ENCODE measurements at regions not wholly inside any gene's neighbourhood (a gene's known extent, or its start where the extent isn't known, plus 50 kb on each side); places are given as distances from the start of the nearest gene placed in this dataset.
"Not testable (repeated sequence)": the region's sequence is repeated elsewhere in the genome, so short reads cannot be mapped to it uniquely, and the experiment has no call there.

DNA sequence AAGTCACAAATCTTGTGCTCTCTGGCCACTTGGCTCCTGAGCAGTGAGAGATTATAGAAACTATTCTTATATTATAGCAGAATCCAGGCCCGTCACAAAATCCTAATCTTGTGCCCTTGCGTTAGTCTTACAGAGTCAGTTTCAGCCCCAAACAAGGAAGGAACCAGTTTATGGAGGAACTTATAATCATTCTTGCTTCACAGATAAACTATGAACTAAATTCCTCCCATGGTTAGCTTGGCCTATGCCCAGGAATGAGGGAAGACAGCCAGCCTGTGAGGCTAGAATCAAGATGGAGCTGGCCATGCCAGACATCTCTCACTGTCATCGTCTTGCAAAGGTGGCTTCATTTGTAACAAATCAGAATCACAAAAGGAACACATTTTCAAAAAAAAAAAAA, 199.7 kb upstream of the PITRM1 start:
- peak; percentile 46 for DNase-seq (ENCODE audit: low spot score)

GRCh38 chr10:3371624-3372023, 199.0 kb upstream of the PITRM1 start:
- DNase-seq (ENCODE audit: low spot score) = not testable (repeated sequence)

DNA sequence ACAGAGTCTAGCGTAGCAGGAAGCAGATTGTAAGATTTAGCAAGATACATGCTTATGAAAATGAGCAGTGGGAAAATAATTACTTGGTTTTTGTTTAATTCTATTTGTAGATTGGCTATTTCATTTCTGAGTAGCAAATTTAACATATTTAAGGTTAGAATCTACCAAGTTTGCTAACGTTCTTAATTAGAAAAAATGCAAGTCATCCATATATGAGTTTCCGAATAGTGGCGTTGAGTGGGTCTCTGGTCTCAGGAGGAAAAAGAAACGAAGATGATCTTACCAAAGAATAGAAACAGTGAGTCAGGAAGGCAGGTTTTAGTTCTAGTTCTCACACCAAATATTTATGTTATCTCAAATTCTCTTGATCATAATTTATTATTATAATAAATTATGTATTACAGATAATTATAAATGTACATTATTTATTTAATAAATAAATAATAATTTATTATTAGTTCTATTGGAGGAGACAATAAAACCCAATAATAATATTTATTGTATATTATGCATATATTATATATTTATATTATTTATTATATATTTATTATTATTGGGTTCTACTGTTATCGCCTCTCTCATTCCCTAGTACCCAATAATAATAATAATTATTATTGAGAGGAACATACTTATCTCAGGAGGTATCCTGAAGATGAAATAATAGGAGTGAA, 194.3 kb upstream of the PITRM1 start:
- DNase-seq (ENCODE audit: low spot score) = no peak

GRCh38 chr10:3366043-3366442, 193.5 kb upstream of the PITRM1 start:
- DNase-seq (ENCODE audit: low spot score) = no peak

- no peak for DNase-seq (ENCODE audit: low spot score)
Measured at GRCh38 chr10:3365630-3366029, 193.0 kb upstream of the PITRM1 start.

GRCh38 chr10:3364768-3365480, 192.3 kb upstream of the PITRM1 start:
- no peak for DNase-seq (ENCODE audit: low spot score)

DNA sequence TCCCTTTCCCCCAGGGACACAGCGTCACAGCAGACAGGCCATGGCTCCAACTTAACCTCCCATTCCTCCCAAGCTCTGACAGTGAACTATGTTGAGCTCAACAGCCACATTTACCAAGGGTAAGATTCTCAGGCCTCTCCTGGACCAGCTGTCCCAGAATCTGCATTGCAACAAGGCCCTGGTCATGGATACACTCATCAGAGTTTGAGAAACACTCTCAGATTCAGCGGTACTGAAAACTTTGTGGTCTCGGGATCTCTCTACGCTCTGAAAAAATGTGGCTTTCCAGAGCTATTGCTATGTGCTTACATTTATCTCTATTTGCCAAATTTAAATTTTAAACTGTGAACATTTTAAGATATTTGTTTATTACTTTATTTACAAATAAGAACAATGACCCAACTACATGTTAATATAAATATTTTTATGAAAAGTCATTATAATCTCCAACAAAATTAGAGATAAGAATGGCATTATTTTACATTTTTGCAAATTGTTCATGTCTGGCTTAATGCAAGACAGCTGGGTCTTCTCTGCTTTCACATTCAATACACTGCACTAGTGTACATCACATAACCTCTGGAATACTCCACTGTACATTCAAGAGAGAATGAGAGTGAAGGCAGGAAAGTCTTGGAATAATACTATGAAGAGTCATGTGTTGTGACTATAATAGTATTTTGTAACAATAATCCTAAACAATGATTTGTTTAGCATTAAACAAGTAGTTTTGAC, 190.9 kb upstream of the PITRM1 start:
- DNase-seq (ENCODE audit: low spot score) = no peak

DNA sequence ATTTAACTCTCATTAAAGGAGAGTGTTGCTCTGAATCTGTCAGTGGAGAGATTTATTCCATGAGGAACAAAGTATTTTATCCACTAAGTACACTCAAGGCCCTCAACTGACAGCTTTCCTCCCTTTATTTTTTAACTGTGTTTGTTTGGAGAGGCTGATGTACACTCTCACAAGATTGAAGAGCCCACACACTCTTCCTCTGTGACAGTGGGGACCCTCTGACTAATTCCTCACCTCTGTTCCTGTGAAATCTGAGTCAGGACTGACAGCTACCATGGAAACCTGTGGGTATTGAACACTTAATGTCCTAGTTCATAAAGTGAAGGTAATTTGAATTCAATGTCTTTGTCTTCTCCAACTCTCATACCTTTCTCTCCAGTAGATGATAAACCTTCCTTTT, 189.8 kb upstream of the PITRM1 start:
- no peak for DNase-seq (ENCODE audit: low spot score)

GRCh38 chr10:3361640-3362039, 189.1 kb upstream of the PITRM1 start:
- DNase-seq (ENCODE audit: low spot score) = no peak

DNA sequence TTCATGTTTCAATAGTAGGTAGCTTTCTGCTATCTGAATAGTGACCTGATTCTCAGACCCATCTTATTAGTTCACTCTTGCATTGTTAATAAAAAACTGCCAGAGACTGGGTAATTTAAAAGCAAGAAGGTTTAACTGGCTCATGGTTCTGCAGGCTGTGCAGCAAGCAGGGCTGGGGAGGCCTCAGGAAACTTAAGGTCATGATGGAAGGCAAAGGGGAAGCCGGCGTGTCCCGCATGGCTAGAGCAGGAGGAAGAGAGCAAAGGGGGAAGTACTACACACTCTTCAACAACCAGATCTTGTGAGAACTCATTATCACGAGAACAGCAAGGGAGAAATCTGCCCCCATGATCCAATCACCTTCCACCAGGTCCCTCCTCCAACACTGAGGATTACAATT, 185.2 kb upstream of the PITRM1 start:
- no peak for DNase-seq (ENCODE audit: low spot score)

GRCh38 chr10:3355536-3355935, 183.0 kb upstream of the PITRM1 start:
- DNase-seq (ENCODE audit: low spot score) = no peak

DNA sequence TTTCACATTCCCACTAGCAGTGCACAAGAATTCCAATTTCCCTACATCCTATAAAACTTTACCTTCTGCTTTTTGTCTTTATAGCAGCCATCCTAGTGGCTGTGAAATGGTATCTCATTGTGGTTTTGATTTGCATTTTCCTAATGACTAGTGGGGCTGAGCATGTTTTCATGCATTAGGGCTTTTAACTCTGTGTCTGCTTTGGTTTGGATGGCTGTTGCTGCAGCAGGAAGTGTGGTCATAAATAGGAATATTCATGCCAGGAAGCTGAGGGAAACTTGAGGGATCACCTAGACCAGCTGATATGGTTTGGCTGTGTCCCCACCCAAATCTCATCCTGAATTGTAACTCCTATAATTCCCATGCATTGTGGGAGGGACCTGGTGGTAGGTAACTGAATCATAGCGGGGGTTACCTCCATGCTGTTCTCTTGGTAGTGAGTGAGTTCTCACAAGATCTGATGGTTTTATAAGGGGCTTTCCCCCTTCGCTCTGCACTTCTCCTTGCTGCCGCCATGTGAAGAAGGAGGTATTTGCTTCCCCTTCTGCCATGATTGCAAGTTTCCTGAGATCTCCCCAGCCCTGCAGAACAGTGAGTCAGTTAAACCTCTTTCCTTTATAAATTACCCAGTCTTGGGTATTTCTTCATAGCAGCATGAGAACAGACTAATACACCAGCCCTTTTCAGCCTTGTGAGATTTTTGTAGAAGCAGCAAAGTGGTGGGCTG, 181.8 kb upstream of the PITRM1 start:
- DNase-seq (ENCODE audit: low spot score) = no peak

GRCh38 chr10:3353235-3353634, 180.7 kb upstream of the PITRM1 start:
- DNase-seq (ENCODE audit: low spot score) = no peak

- no peak for DNase-seq (ENCODE audit: low spot score)
Measured at GRCh38 chr10:3350617-3351258, 178.2 kb upstream of the PITRM1 start.

GRCh38 chr10:3350205-3350604, 177.6 kb upstream of the PITRM1 start:
- no peak for DNase-seq (ENCODE audit: low spot score)

GRCh38 chr10:3348564-3348963, 176.0 kb upstream of the PITRM1 start:
- DNase-seq (ENCODE audit: low spot score) = no peak

DNA sequence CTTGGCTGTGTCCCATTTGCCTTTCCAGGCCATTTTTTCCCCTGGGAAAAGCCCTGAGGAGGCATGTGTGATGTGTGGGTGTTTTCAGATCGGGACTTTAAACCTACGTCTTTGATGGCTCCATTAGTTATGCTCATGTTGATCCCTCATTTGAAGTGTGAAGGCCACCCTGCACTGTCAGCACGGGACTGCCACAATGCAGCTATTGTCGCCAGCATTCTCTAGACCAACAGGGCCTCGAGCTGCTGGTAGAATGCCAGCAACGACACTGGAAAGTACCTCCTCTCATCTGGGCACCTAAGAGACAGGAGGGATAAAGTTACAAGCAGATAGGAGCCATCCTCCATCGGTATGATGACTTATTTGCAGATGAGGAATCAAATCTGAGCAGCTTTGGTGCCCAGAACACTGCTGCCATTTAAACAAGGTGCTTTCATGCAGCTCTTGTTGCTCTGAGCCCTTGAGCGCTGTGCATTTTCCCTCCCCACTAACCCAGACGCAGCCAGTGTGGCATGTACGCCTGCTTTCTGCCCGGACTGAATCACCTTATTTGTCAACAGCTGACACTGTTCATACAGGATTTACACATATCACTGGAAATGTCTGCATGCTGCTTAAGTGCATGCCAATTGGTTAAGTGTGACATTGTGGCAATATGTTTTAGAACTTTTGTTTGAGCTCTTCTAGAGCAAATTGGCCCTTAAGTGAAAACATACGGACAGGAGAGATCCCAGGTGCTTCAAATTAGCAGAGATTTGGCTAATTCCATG, 175.0 kb upstream of the PITRM1 start:
- DNase-seq (ENCODE audit: low spot score) = no peak

- no peak for DNase-seq (ENCODE audit: low spot score)
Measured at GRCh38 chr10:3346851-3347250, 174.3 kb upstream of the PITRM1 start.

- DNase-seq (ENCODE audit: low spot score) = no peak
Measured at GRCh38 chr10:3342771-3343170, 170.2 kb upstream of the PITRM1 start.

- no peak for DNase-seq (ENCODE audit: low spot score)
Measured at GRCh38 chr10:3340127-3340730, 167.6 kb upstream of the PITRM1 start.

GRCh38 chr10:3339531-3339950, 167.0 kb upstream of the PITRM1 start:
- DNase-seq (ENCODE audit: low spot score) = no peak
